GM18907 (cell line): ENCODE measurements at regions not wholly inside any gene's neighbourhood (a gene's known extent, or its start where the extent isn't known, plus 50 kb on each side); places are given as distances from the start of the nearest gene placed in this dataset.
"Not testable (repeated sequence)": the region's sequence is repeated elsewhere in the genome, so short reads cannot be mapped to it uniquely, and the experiment has no call there.

ENCODE experiments used
- ATAC-seq: cut with Tn5 transposase; IDR thresholded peaks from one replicate; pipeline ENCODE4 v1.9.1; 2021; ENCODE audit warnings: mild to moderate bottlenecking, moderate library complexity; ENCODE audit not compliant: unreplicated experiment

GRCh38 chr4:9505341-9505740, 61.1 kb downstream of the DEFB131A start:
- ATAC-seq, result not testable (repeated sequence)

- ATAC-seq, result not testable (repeated sequence)
Observed at GRCh38 chr4:9506672-9507071, 62.5 kb downstream of the DEFB131A start.

- not testable (repeated sequence) for ATAC-seq
Observed at GRCh38 chr4:9512941-9513340, 68.7 kb downstream of the DEFB131A start.

- ATAC-seq, result not testable (repeated sequence)
Observed at GRCh38 chr4:9519631-9520030, 75.4 kb downstream of the DEFB131A start.

- ATAC-seq, result not testable (repeated sequence)
Observed at GRCh38 chr4:9522903-9523302, 78.7 kb downstream of the DEFB131A start.

- ATAC-seq, result not testable (repeated sequence)
Observed at GRCh38 chr4:9524406-9524805, 80.2 kb downstream of the DEFB131A start.

- ATAC-seq, result not testable (repeated sequence)
Observed at GRCh38 chr4:9532134-9532862, 88.1 kb downstream of the DEFB131A start.

- not testable (repeated sequence) for ATAC-seq
Observed at GRCh38 chr4:9532863-9533192, 88.6 kb downstream of the DEFB131A start.

- ATAC-seq, result not testable (repeated sequence)
Observed at GRCh38 chr4:9537101-9537500, 92.9 kb downstream of the DEFB131A start.

- not testable (repeated sequence) for ATAC-seq
Observed at GRCh38 chr4:9539939-9540520, 95.8 kb downstream of the DEFB131A start.

GRCh38 chr4:9541388-9541915, 97.2 kb downstream of the DEFB131A start:
- ATAC-seq, result not testable (repeated sequence)

- ATAC-seq, result not testable (repeated sequence)
Observed at GRCh38 chr4:9544851-9545250, 100.6 kb downstream of the DEFB131A start.

GRCh38 chr4:9547470-9547869, 103.3 kb downstream of the DEFB131A start:
- not testable (repeated sequence) for ATAC-seq

GRCh38 chr4:9556076-9556475, 111.9 kb downstream of the DEFB131A start:
- not testable (repeated sequence) for ATAC-seq

- not testable (repeated sequence) for ATAC-seq
Observed at GRCh38 chr4:9577869-9578268, 133.7 kb downstream of the DEFB131A start.

GRCh38 chr4:9582880-9583279, 138.7 kb downstream of the DEFB131A start:
- not testable (repeated sequence) for ATAC-seq

- ATAC-seq, result no peak
Observed at GRCh38 chr4:9592010-9592409, 147.8 kb downstream of the DEFB131A start.

GRCh38 chr4:9594948-9595347, 150.7 kb downstream of the DEFB131A start:
- ATAC-seq, result no peak

- ATAC-seq, result not testable (repeated sequence)
Observed at GRCh38 chr4:9595531-9595930, 151.3 kb downstream of the DEFB131A start.

GRCh38 chr4:9599266-9599665, 155.1 kb downstream of the DEFB131A start:
- ATAC-seq, result no peak

GRCh38 chr4:9600246-9600645, 156.0 kb downstream of the DEFB131A start:
- no peak for ATAC-seq

GRCh38 chr4:9602389-9602914, 158.2 kb downstream of the DEFB131A start:
- ATAC-seq, result no peak
